NT2/D1 (cell line): ENCODE measurements at regions not wholly inside any gene's neighbourhood (a gene's known extent, or its start where the extent isn't known, plus 50 kb on each side); places are given as distances from the start of the nearest gene placed in this dataset.

Experiments used
- DNase-seq: peaks from one replicate; pipeline ENCODE4 v3.0.0-alpha.2; 2011; ENCODE audit warnings: low read depth, low spot score
- H3K27me3 ChIP-seq: 2 replicates; pipeline ENCODE4 v1.6.0; 2011; ENCODE audit warnings: mild to moderate bottlenecking; ENCODE audit not compliant: insufficient read length, insufficient read depth
- H3K36me3 ChIP-seq: 2 replicates; pipeline ENCODE4 v1.6.1; 2011; ENCODE audit warnings: mild to moderate bottlenecking, low read length, mixed read lengths; ENCODE audit not compliant: insufficient read depth, insufficient read length
- H3K4me1 ChIP-seq: 2 replicates; pipeline ENCODE4 v1.5.1; 2011; ENCODE audit not compliant: insufficient read depth, insufficient read length
- H3K4me3 ChIP-seq: 2 replicates; pipeline ENCODE4 v1.5.1; 2011; ENCODE audit warnings: low read depth; ENCODE audit not compliant: insufficient read length
- H3K9ac ChIP-seq: 2 replicates; pipeline ENCODE4 v1.6.0; 2011; ENCODE audit warnings: low read depth; ENCODE audit not compliant: insufficient read length
- H3K9me3 ChIP-seq: 2 replicates; pipeline ENCODE4 v1.5.1; 2011; ENCODE audit warnings: mild to moderate bottlenecking, low read length; ENCODE audit not compliant: insufficient read depth
- SUZ12 ChIP-seq: IDR thresholded peaks from 2 replicates; pipeline ENCODE4 v1.6.1; 2011; ENCODE audit not compliant: insufficient read length, insufficient read depth; ENCODE audit errors: extremely low read depth
- YY1 ChIP-seq: IDR thresholded peaks from 2 replicates; pipeline ENCODE4 v1.6.1; 2011; ENCODE audit not compliant: insufficient read length, insufficient read depth
- ZNF274 ChIP-seq: IDR thresholded peaks from 2 replicates; pipeline ENCODE4 v1.6.1; 2011; ENCODE audit warnings: mild to moderate bottlenecking, low read depth, low read length

DNA sequence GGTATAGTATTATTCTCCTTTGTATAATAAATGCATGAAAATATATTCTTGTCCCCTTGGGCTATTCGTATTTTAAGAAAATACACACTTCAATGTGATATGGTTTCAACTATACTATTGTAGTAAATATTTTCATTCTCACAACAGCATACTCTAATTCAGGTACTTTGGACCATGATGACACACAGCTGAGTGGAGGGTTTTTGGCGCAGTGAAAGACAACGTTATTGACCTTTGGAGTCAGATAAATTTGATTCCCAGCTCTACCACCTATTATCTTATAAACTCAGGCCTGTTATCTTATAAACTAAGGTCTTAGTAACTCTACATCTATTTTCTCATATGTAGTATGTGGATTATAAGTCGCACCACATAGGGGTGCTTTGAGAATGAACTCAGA lies 895.9 kb upstream of the DDX18 start:
- Histone ChIP-seq H3K36me3 (no peaks in the 10 kb centered on the region), H3K27me3 (no peaks in the 10 kb centered on the region), H3K4me1 (no peaks in the 10 kb centered on the region), H3K4me3 (no peak overlapping the region), H3K9me3 (no peaks in the 10 kb centered on the region), H3K9ac (no peak overlapping the region)
- TF ChIP-seq ZNF274 (no peak), YY1 (no peak), SUZ12 (no peak)
- DNase-seq: no peak

DNA sequence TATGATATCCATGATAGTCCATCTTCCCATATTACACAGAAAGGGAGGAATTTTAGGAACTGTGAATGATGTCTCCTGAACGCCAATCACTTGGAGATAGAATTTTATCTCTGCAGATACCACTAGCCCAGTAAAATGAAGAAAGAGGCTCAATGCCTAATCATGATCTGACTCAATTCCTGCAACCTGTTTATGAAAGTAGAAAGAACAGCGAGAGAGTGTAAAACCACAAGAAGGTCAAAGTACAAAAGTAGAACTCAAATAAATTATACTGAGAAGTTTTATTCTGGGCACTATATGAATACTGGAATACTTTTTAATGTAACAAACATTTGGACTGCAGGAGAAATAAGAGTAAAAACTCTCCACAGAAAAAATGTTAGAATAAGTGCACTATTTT lies 892.1 kb upstream of the DDX18 start:
- TF ChIP-seq SUZ12: no peak
- no peak for TF ChIP-seq YY1
- no peak for TF ChIP-seq ZNF274
- Histone ChIP-seq H3K9me3 (no peaks in the 10 kb centered on the region), H3K9ac (no peak overlapping the region), H3K4me1 (no peaks in the 10 kb centered on the region), H3K27me3 (no peaks in the 10 kb centered on the region), H3K4me3 (no peak overlapping the region), H3K36me3 (no peaks in the 10 kb centered on the region)
- DNase-seq: no peak

DNA sequence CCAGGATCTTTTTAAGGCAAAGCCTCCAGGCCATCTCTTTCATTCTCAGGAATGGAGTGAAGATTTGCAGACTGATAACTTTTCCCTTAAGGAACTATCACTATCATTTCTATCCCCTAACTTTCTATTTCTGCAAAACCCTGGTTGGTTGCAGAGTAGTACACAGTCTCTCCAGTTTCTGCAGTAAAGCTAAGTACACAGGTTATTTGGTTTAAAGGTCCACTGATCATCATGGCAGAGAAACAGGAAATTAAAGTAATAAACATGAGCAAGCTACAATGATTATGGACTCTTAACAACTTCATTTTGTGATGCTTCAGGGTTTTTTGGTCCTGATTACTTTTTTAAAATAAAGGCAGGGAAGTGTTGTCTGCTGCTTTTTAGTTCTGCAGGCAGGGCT lies 890.0 kb upstream of the DDX18 start:
- H3K27me3 ChIP-seq: no peaks in the 10 kb centered on the region
- H3K4me3 ChIP-seq: no peak overlapping the region
- H3K4me1 ChIP-seq: no peaks in the 10 kb centered on the region
- TF ChIP-seq ZNF274: no peak
- no peak for TF ChIP-seq SUZ12
- no peak for TF ChIP-seq YY1
- no peak overlapping the region for H3K9ac ChIP-seq
- no peaks in the 10 kb centered on the region for H3K36me3 ChIP-seq
- H3K9me3 ChIP-seq: no peaks in the 10 kb centered on the region
- DNase-seq: no peak

DNA sequence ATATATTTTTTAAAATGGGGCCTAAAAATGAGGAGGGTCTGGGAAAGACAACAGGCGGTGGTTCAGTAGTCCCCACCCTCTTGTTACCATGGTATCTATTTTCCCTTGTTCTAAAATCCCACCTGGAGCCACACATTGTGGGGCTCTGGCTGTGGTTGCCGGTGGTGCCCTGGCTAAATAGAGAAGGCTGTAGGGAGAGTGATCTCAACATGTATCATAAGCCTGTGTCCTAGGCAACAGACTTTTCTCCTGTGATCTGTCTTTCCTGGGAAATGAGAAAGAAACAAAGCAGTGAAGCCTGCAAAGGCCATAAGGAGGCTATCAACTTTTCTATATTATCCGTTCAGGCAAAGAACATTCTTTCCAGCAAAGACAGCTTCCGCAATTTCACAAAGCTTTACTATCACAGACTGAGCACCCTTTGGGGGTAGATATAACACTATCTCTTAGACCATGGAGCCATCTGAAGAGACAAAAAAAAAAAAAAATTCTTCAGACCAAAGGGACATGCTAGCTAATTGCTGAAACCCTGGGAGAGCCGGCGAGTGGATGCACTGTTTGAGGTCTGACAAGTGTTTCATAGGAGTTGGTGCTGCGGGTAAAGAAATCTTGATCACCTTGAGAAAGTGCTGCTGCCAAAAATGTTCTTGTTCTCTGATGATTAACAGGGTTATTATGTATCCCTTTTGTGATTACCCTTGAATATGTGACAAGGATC lies 879.2 kb upstream of the DDX18 start:
- no peaks in the 10 kb centered on the region for H3K36me3 ChIP-seq
- H3K9me3 ChIP-seq: no peaks in the 10 kb centered on the region
- H3K27me3 ChIP-seq: no peaks in the 10 kb centered on the region
- no peak for DNase-seq
- no peaks in the 10 kb centered on the region for H3K4me1 ChIP-seq
- H3K9ac ChIP-seq: no peak overlapping the region
- no peak overlapping the region for H3K4me3 ChIP-seq
- TF ChIP-seq ZNF274 (no peak), SUZ12 (no peak), YY1 (no peak)

DNA sequence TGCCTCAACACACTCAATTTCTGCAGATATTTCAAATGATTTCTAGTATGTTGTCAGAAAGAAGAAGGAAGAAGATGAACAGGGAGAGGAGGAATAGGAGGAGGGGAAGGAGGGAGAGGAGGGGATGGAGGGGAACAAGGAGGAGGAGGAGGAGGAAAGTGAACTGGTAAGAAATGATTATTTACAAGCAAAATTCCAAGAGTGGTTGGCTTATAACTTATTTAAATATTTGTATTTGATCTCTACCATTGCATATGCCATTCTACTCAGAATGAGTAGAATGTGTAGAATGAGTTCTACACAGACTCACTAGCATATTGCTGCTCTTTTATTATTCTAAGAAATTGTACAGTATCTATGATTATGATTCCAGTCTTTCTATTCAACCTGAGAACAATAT lies 866.2 kb upstream of the DDX18 start:
- Histone ChIP-seq H3K36me3 (no peaks in the 10 kb centered on the region), H3K4me1 (no peaks in the 10 kb centered on the region), H3K4me3 (no peak overlapping the region), H3K27me3 (no peaks in the 10 kb centered on the region), H3K9ac (no peak overlapping the region), H3K9me3 (no peaks in the 10 kb centered on the region)
- no peak for DNase-seq
- TF ChIP-seq ZNF274: no peak
- no peak for TF ChIP-seq SUZ12
- TF ChIP-seq YY1: no peak

DNA sequence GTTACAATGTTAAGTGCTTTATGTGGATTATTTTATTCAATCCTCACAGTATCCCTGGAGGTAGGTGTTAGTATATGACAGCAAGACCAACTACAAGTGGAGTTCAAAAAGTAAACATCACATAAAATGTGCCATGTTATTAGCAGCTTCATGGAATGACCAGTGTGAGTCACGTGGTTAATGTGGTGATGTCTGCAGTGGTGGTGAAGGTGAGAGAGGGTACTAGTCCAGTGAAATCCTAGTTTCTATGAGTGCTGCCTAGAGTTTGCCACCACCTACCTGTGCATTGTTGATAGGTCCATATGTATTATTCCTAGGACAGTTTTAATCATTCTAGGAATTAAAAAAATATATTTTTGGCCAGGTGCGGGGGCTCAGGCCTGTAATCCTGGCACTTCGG lies 865.2 kb upstream of the DDX18 start:
- DNase-seq: no peak
- Histone ChIP-seq H3K4me3 (no peak overlapping the region), H3K27me3 (no peaks in the 10 kb centered on the region), H3K9ac (no peak overlapping the region), H3K36me3 (no peaks in the 10 kb centered on the region), H3K9me3 (no peaks in the 10 kb centered on the region; the same call in 1 of the 2 replicates), H3K4me1 (no peaks in the 10 kb centered on the region)
- TF ChIP-seq SUZ12 (no peak), ZNF274 (no peak), YY1 (no peak)

DNA sequence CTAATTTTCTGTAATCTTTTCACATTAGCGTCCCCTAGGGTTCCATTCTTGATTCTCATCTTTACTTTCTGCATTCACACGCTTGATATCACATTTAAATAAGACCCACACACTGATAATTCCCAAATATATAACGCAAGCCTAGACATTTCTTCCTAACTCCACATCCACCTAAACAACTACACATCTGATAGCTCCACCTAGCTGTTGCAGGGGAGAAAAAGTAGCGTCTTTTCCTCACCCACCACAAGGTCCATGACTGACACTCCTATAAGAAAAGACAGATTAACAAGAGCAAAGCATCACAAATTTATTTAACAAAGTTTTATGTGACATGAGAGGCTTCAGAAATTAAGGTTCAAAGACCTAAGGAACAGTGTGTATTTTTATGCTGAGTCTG lies 862.2 kb upstream of the DDX18 start:
- Histone ChIP-seq H3K9me3 (peaks cover 23% of the 10 kb centered on the region), H3K36me3 (no peaks in the 10 kb centered on the region), H3K27me3 (no peaks in the 10 kb centered on the region), H3K4me1 (no peaks in the 10 kb centered on the region), H3K9ac (no peak overlapping the region), H3K4me3 (no peak overlapping the region)
- peak; percentile 33 for DNase-seq
- TF ChIP-seq SUZ12: no peak
- TF ChIP-seq YY1: no peak
- no peak for TF ChIP-seq ZNF274

DNA sequence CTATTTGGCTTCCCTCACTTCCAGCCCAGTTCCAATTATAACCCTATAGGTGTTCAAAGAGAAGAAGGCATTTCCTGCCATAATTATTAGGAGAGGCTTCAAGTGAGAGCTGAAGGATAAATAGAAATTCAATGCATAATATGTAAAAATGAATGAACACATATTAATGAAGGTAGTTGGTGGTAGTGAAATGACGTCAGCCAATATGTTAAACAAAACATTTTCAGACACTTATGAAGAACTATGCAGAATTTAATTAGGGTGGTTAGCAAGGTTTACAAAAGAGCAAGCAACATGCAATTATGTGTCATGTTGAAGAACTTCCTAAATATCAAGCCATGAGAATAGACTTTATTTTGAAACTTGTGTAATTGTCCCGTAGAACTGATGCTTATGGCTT lies 858.8 kb upstream of the DDX18 start:
- no peak for DNase-seq
- Histone ChIP-seq H3K9me3 (peaks cover 25% of the 10 kb centered on the region), H3K4me1 (no peaks in the 10 kb centered on the region), H3K4me3 (no peak overlapping the region), H3K36me3 (no peaks in the 10 kb centered on the region), H3K9ac (no peak overlapping the region), H3K27me3 (no peaks in the 10 kb centered on the region)
- TF ChIP-seq ZNF274 (no peak), YY1 (no peak), SUZ12 (no peak)
